GM21526 (cell line): ENCODE measurements at regions not wholly inside any gene's neighbourhood (a gene's known extent, or its start where the extent isn't known, plus 50 kb on each side); places are given as distances from the start of the nearest gene placed in this dataset.
"Not testable (repeated sequence)": the region's sequence is repeated elsewhere in the genome, so short reads cannot be mapped to it uniquely, and the experiment has no call there.

Experiments used
- ATAC-seq: cut with Tn5 transposase; IDR thresholded peaks from one replicate; pipeline ENCODE4 v1.9.1; 2021; ENCODE audit warnings: moderate library complexity; ENCODE audit not compliant: unreplicated experiment, low FRiP score

- ATAC-seq: no peak
These were observed 116.4 kb upstream of the SEM1 start for GRCh38 chr7:96826089-96826488.

- ATAC-seq: no peak
These were observed 118.1 kb upstream of the SEM1 start for GRCh38 chr7:96827701-96828100.

- ATAC-seq: not testable (repeated sequence)
These were observed 119.5 kb upstream of the SEM1 start for GRCh38 chr7:96829121-96829520.

- no peak for ATAC-seq
These were observed 121.8 kb upstream of the SEM1 start for GRCh38 chr7:96831446-96831845.

- ATAC-seq: no peak
These were observed 122.5 kb upstream of the SEM1 start for GRCh38 chr7:96832092-96832662.

GRCh38 chr7:96833676-96834453, 124.2 kb upstream of the SEM1 start:
- no peak for ATAC-seq

- ATAC-seq: no peak
These were observed 126.8 kb upstream of the SEM1 start for GRCh38 chr7:96836456-96836855.

- peak; percentile 86 for ATAC-seq
These were observed 127.9 kb upstream of the SEM1 start for GRCh38 chr7:96837593-96837992.

GRCh38 chr7:96838481-96838880, 128.8 kb upstream of the SEM1 start:
- no peak for ATAC-seq

- ATAC-seq: no peak
These were observed 145.5 kb upstream of the SEM1 start for GRCh38 chr7:96855139-96855538.

GRCh38 chr7:96855691-96856090, 146.0 kb upstream of the SEM1 start:
- ATAC-seq: no peak

- no peak for ATAC-seq
These were observed 135.8 kb upstream of the DLX6 start for GRCh38 chr7:96869538-96869937.

GRCh38 chr7:96870185-96870584, 135.2 kb upstream of the DLX6 start:
- ATAC-seq: no peak

- ATAC-seq: no peak
These were observed 134.4 kb upstream of the DLX6 start for GRCh38 chr7:96870934-96871333.

GRCh38 chr7:96887426-96887825, 117.9 kb upstream of the DLX6 start:
- no peak for ATAC-seq

- no peak for ATAC-seq
These were observed 106.2 kb upstream of the DLX6 start for GRCh38 chr7:96899108-96899507.

GRCh38 chr7:96901822-96902445, 103.4 kb upstream of the DLX6 start:
- ATAC-seq: no peak

GRCh38 chr7:96903906-96904305, 101.4 kb upstream of the DLX6 start:
- ATAC-seq: no peak

GRCh38 chr7:96910486-96910885, 94.9 kb upstream of the DLX6 start:
- ATAC-seq: no peak

- ATAC-seq: no peak
These were observed 90.3 kb upstream of the DLX6 start for GRCh38 chr7:96915029-96915428.

GRCh38 chr7:96920064-96920463, 85.3 kb upstream of the DLX6 start:
- ATAC-seq: no peak

- ATAC-seq: no peak
These were observed 84.6 kb upstream of the DLX6 start for GRCh38 chr7:96920713-96921112.
